ENCODE measurements at regions not wholly inside any gene's neighbourhood (a gene's known extent, or its start where the extent isn't known, plus 50 kb on each side); places are given as distances from the start of the nearest gene placed in this dataset.

- 61% methylated on average over 2 of the region's 2 CpGs for WGBS
- no peaks in the 10 kb centered on the region for H3K9me3 ChIP-seq
- DNase-seq (ENCODE audit: low spot score): no peak
Measured at GRCh38 chr13:81293594-81294164, 952.8 kb upstream of the SPRY2 start.

GRCh38 chr13:81283561-81283960, 942.6 kb upstream of the SPRY2 start:
- Histone ChIP-seq H3K9me3 (no peaks in the 10 kb centered on the region), H3K36me3 (no peaks in the 10 kb centered on the region), H3K4me3 (no peak overlapping the region), H3K27ac (no peak overlapping the region), H3K27me3 (replicated peaks; ENCODE audit: insufficient read depth) (no peaks in the 10 kb centered on the region), H3K4me1 (replicated peaks) (no peaks in the 10 kb centered on the region)
- no peak for DNase-seq (ENCODE audit: low spot score)
- intact Hi-C loops (cut with DNase I): no loop called here
- TF ChIP-seq CTCF (IDR thresholded peaks at IDR 0.05) (no peak), POLR2A (IDR thresholded peaks at IDR 0.05) (no peak), POLR2AphosphoS5 (IDR thresholded peaks at IDR 0.05) (no peak)

More at GRCh38 chr13:81293594-81294164, 952.8 kb upstream of the SPRY2 start:
- Histone ChIP-seq H3K27ac (no peak overlapping the region), H3K4me3 (no peak overlapping the region), H3K27me3 (replicated peaks; ENCODE audit: insufficient read depth) (no peaks in the 10 kb centered on the region), H3K36me3 (no peaks in the 10 kb centered on the region), H3K4me1 (replicated peaks) (no peaks in the 10 kb centered on the region)
- TF ChIP-seq POLR2A (IDR thresholded peaks at IDR 0.05) (no peak), POLR2AphosphoS5 (IDR thresholded peaks at IDR 0.05) (no peak), CTCF (IDR thresholded peaks at IDR 0.05) (no peak)
- intact Hi-C loops (cut with DNase I): no loop called here

- H3K27ac ChIP-seq: no peak overlapping the region
- H3K36me3 ChIP-seq: no peaks in the 10 kb centered on the region
- no peak for TF ChIP-seq POLR2AphosphoS5 (IDR thresholded peaks at IDR 0.05)
- TF ChIP-seq CTCF (IDR thresholded peaks at IDR 0.05): no peak
- TF ChIP-seq POLR2A (IDR thresholded peaks at IDR 0.05): no peak
- WGBS: 94% methylated on average over 2 of the region's 2 CpGs
- intact Hi-C loops (cut with DNase I): no loop called here
- H3K27me3 ChIP-seq (replicated peaks; ENCODE audit: insufficient read depth): no peaks in the 10 kb centered on the region
- H3K4me1 ChIP-seq (replicated peaks): no peaks in the 10 kb centered on the region
- H3K9me3 ChIP-seq: no peaks in the 10 kb centered on the region
- no peak for DNase-seq (ENCODE audit: low spot score)
- no peak overlapping the region for H3K4me3 ChIP-seq
Measured at GRCh38 chr13:81283062-81283461, 942.1 kb upstream of the SPRY2 start.

GRCh38 chr13:81275666-81276258, 934.8 kb upstream of the SPRY2 start:
- H3K4me3 ChIP-seq: no peak overlapping the region
- intact Hi-C loops (cut with DNase I): no loop called here
- no peaks in the 10 kb centered on the region for H3K27me3 ChIP-seq (replicated peaks; ENCODE audit: insufficient read depth)
- no peak for DNase-seq (ENCODE audit: low spot score)
- no peaks in the 10 kb centered on the region for H3K36me3 ChIP-seq
- no peak overlapping the region for H3K27ac ChIP-seq
- TF ChIP-seq POLR2A (IDR thresholded peaks at IDR 0.05) (no peak), POLR2AphosphoS5 (IDR thresholded peaks at IDR 0.05) (no peak), CTCF (IDR thresholded peaks at IDR 0.05) (no peak)
- no peaks in the 10 kb centered on the region for H3K4me1 ChIP-seq (replicated peaks)
- WGBS: 86% methylated on average over 8 of the region's 8 CpGs
- no peaks in the 10 kb centered on the region for H3K9me3 ChIP-seq

DNA sequence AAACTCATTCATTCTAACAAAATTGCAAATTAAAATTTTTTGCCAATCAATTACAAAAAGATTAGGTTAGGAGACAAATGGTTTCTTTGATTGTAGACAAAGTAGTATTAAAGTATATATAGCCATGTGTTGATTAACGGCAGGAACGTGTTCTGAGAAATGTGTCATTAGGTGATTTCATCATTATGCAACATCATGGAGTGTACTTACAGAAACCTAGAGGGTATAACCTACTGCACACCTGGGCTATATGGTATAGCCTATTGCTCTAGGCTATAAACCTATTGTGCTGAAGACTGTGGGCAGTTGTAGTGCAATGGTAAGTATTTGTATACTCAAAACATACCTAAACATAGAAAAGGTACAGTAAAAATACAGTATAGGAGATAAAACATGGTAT, 906.8 kb upstream of the SPRY2 start:
- TF ChIP-seq CTCF (IDR thresholded peaks at IDR 0.05) (no peak), POLR2AphosphoS5 (IDR thresholded peaks at IDR 0.05) (no peak), POLR2A (IDR thresholded peaks at IDR 0.05) (no peak)
- no peaks in the 10 kb centered on the region for H3K4me1 ChIP-seq (replicated peaks)
- H3K9me3 ChIP-seq: no peaks in the 10 kb centered on the region
- intact Hi-C loops (cut with DNase I): no loop called here
- 93% methylated on average over 2 of the region's 2 CpGs for WGBS
- no peak overlapping the region for H3K27ac ChIP-seq
- no peaks in the 10 kb centered on the region for H3K27me3 ChIP-seq (replicated peaks; ENCODE audit: insufficient read depth)
- no peaks in the 10 kb centered on the region for H3K36me3 ChIP-seq
- no peak overlapping the region for H3K4me3 ChIP-seq
- no peak for DNase-seq (ENCODE audit: low spot score)
